NB4 (cell line): ENCODE measurements at regions not wholly inside any gene's neighbourhood (a gene's known extent, or its start where the extent isn't known, plus 50 kb on each side); places are given as distances from the start of the nearest gene placed in this dataset.

ENCODE experiments used
- DNase-seq: peaks from one replicate; pipeline ENCODE4 v3.0.0; 2010; ENCODE audit warnings: low read depth
- H3K4me3 ChIP-seq: one replicate; pipeline ENCODE4 v1.5.1; 2011; ENCODE audit warnings: mild to moderate bottlenecking, low read depth, low read length, moderate library complexity
- CTCF ChIP-seq: IDR thresholded peaks from one replicate; pipeline ENCODE4 v1.5.1; 2012; ENCODE audit warnings: low read depth, low read length
- MAX ChIP-seq: IDR thresholded peaks from 2 replicates; pipeline ENCODE4 v1.6.1; 2011; ENCODE audit warnings: low read depth, low read length
- MYC ChIP-seq: IDR thresholded peaks from 2 replicates; pipeline ENCODE4 v1.6.1; 2011; ENCODE audit warnings: low read depth, low read length
- POLR2A ChIP-seq: IDR thresholded peaks from 2 replicates; pipeline ENCODE4 v1.6.1; 2011; ENCODE audit warnings: mild to moderate bottlenecking; ENCODE audit not compliant: insufficient read length; ENCODE audit errors: extremely low read depth

- DNase-seq: no peak
- no peak overlapping the region for H3K4me3 ChIP-seq
- TF ChIP-seq MAX (no peak), CTCF (no peak), POLR2A (no peak), MYC (no peak)
These were observed 54.9 kb upstream of the RPS23 start for GRCh38 chr5:82332886-82333615.

- TF ChIP-seq MAX: no peak
- no peak overlapping the region for H3K4me3 ChIP-seq
- no peak for DNase-seq
These were observed 54.1 kb upstream of the RPS23 start for GRCh38 chr5:82332064-82332855.

- DNase-seq: no peak
- TF ChIP-seq CTCF (no peak), POLR2A (no peak), MYC (no peak), MAX (no peak)
- H3K4me3 ChIP-seq: no peak overlapping the region
These were observed 53.4 kb upstream of the RPS23 start for GRCh38 chr5:82331557-82331956.

- DNase-seq: no peak
- TF ChIP-seq POLR2A: no peak
- no peak for TF ChIP-seq MYC
- TF ChIP-seq MAX: no peak
- TF ChIP-seq CTCF: no peak
- H3K4me3 ChIP-seq: no peak overlapping the region
These were observed 52.5 kb upstream of the RPS23 start for GRCh38 chr5:82330530-82331270.

- TF ChIP-seq POLR2A: no peak
- TF ChIP-seq MAX: no peak
- TF ChIP-seq MYC: no peak
- TF ChIP-seq CTCF: no peak
- DNase-seq: no peak
- no peak overlapping the region for H3K4me3 ChIP-seq
These were observed 51.2 kb upstream of the RPS23 start for GRCh38 chr5:82329393-82329792.
